HG03060 (cell line): ENCODE measurements at regions not wholly inside any gene's neighbourhood (a gene's known extent, or its start where the extent isn't known, plus 50 kb on each side); places are given as distances from the start of the nearest gene placed in this dataset.

Source experiments
- ATAC-seq: cut with Tn5 transposase; IDR thresholded peaks from one replicate; pipeline ENCODE4 v1.9.1; 2021; ENCODE audit warnings: low read depth, moderate number of reproducible peaks; ENCODE audit not compliant: unreplicated experiment

DNA sequence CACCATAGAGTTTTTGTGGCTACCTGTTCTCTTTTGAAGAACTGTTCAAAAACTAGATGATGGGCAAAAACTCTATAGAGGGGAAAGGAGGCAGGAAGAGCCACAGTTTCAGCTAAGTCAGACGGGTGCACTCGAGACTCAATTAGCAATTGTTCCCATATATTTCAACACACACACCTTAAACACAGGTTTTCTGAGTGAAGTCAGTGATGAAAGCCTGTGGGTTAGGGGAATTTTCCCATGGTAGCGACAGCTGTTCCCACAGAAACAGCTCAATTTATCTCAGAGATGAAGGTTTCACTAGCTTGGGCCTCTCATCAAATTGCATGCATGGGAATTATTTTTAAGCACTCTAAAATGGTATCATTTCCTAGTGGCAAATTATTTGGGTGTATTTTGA lies 143.4 kb downstream of the ZIC5 start:
- ATAC-seq, result no peak

DNA sequence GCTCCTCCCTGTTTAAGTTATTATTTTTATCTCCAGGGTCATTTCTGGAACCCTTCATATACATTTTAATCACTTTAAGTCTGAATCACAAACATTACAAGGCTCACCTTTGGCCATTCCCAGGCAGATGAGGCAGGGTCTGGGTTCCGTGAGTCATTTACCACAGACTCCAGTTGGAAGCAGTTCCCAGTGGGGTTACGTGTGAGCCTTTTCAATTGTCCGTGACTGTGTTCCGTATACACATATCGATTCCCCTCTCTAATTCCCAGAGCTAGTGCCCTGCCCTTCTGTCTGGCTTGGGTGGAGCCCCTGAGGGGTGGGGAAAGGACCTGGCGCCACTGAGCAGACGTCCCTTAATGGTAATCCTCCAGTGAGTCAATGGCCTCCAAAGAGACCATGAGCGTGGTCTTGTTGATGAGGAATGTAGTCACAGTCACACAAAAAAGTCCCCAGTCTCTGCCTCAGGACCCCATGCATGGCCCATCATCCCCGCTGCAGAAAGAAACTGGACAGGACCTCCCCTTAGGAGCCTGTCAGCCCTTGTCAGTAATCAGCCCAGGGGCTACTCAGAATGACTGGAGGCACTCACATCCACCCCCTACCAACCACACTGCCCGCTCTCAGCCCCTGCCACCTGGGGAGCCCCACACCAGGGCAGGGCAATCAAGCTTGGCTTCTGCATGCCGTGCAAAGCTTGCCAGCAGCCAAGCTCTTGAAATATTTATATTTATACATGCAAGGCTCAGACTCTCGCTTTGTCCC lies 144.4 kb downstream of the ZIC5 start:
- ATAC-seq, result no peak

DNA sequence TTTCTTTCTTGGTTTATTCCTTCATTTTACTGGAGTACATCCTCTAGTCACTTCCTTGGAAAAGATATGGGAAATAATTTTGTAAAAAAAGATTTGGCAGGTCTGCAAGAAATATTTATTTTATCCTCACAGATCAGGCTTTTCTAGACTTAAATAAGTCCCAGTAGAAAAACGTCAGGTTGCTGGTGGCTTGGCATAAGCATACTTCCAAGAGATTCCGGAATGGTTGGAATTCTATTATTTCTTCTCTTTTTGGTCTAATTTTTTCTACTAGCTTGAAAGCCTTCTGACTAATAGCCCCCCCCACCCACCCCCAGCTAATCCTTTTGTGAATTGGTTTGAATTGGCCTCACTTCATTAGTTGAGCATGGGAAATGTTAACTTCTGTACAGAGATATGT lies 147.6 kb downstream of the ZIC5 start:
- ATAC-seq, result no peak

DNA sequence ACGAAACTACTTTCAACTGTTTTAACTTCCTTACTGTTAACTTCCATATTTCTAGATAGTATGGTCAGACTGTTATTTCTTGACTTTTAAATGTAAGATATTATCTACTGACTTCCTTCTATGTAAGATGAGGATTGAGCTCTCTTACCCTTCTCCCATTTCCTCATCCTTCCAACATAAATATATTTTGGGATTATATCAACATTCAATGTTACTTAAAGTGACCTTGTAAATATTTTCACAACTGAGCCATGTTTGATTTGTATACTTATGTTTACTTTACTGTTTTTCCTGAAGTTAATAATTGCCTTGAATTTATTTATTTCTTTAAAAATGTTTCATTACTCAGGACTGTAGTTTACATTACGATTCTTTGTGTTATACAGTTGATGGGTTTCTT lies 148.7 kb downstream of the ZIC5 start:
- ATAC-seq, result no peak

DNA sequence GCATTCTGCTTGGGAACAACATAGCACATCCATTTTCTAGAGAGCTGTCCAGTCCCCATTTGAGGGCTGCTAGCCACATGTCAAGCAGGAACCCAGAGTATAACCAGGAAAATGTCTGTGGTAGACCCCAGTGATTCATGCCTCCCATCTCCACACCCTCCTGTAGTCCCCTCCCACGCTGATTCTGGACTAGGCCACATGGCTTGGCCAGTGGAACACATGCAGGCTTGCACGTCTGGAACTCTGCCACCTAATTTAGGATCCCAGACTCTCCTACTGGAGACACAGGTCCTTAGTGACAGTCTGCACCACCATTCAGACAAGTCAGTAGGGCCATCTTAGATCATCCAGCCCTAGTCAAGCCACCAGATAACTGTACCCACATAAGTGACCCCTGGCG lies 149.8 kb downstream of the ZIC5 start:
- no peak for ATAC-seq

DNA sequence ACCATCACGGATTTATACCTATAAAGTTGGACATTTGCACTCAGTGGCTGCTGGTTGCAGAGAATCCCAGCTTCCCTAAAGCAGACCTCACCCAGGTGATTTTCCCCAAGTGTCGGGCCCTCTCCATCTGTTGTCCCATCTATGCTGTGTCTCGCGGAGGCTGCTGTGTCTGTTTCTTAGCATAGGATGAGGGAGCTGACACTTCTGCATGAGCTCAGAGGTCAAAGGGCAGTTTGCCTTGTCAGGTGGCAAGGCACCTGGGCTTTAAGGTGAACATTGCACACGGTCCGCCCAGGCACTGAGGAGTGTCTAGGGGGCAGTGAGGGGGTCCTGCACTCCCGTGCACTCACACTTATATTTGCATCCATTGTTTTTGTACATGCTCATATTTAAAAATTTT lies 151.6 kb downstream of the ZIC5 start:
- no peak for ATAC-seq

DNA sequence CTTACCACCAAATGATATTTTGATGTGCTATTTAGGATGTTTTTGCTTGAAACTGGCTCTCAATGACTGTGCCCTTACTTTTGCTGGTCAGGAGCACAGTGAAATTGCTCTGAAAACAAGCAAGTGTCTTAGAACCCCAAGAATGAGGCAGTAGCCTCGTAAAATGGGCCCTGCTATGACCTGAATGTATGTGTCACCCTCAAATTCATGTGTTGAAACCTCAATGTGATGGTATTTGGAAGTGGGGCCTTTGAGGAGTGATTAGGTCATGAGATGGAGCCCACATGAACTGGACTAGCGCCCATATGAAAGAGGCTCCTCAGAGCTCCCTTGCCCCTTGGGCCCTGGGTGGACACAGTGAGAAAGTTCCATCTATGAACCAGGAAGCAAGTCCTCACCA lies 155.2 kb downstream of the ZIC5 start:
- ATAC-seq, result no peak

DNA sequence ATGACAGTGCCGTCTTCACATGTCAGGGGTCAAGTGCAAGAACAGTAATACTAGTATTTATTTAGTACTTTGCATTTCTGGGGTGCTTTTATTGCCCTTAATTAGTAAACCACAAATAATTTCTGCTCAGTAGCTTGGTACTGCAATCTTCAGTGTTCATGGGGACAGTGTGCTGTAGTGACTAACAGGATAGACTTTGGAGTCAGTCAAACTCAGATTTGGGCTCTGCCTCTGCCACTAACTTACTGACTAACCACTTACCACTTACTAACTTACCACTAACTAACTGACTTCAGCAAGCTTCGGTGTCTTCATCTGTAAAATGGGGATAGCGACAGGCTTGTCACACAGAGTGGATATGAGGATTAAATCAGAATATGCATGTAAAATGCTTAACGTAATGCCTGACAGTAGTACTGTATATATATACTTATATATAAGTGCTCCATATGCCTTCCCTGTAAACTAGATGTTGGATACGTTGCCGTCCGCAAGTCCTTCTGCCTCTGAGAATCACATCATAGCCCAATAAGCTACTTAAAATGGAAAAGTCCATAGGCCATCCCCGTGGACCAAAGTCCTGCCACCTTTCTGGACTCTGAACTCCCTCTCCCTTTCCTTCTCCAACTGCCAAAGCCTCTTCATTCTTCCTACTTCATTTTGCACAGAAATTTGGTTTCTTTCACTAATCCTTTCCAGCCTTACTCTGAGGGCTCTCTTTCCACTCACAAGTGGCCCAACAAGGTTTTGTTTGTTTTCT lies 158.1 kb downstream of the ZIC5 start:
- ATAC-seq, result no peak

DNA sequence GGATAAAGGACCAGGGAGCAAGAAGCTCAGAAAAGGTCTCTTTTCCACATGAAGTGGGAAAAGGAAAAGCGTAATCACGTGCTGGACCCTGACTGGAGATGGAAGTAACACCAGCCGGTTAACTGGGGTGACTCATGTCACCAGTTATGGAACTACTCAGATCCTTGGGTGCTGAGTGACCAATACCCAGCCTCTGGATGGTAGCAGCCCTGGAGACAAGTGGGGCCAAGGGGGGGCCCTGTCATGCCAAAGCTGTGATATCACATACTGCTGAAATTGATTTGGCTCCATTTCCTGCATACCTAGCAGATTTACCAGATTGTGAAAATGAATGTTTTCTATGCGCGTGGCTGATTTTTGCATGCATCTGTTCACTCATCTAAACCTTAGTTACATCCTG lies 158.9 kb downstream of the ZIC5 start:
- no peak for ATAC-seq

DNA sequence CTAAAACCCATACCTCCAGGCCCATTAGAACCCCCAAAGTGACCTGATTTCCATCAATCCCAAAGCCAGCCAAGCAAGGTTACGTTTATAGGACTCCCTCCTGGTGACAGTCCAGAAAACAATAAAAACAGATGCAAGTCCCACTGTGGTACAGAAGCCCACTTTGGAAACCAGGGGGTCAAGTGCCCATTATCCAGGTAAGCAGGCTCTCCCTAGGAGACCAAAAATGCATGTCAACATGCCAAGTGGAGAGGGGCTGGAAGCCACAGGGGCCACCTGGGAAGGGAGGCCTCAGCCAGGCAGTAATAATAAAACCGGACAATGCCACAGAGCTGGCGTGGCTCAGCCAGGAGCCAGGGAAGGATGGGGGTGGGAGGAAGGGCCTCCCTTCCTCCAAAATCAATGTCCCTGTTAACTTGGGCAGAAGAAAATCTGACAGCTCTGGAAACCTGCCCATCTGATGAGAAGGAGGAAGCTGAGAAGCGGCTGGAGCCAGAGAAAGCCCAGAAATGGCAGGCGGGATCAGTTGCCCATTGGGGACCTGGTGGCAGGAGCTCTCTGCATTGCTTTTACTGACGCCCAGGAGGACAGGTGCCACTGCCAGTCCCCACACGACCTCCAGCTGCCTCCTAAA lies 160.4 kb downstream of the ZIC5 start:
- ATAC-seq, result no peak

DNA sequence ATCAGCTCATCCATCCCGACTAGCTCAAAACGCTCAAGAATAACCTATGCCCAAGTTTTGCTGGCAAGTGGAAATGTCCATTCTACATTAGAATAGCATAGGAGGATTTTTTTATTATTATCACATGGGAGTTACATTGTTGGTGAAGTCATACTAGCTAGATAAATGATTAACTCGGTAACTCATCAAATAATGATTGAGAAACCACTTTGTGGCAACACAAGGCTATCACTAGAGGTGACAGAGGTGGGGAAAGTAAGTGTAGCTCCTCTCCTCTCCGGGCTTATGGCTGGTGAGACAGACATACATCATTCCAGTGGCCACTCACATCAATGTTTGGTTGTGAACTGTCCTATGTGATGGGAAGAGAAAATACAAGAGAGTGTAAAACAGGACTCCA lies 161.6 kb downstream of the ZIC5 start:
- no peak for ATAC-seq

DNA sequence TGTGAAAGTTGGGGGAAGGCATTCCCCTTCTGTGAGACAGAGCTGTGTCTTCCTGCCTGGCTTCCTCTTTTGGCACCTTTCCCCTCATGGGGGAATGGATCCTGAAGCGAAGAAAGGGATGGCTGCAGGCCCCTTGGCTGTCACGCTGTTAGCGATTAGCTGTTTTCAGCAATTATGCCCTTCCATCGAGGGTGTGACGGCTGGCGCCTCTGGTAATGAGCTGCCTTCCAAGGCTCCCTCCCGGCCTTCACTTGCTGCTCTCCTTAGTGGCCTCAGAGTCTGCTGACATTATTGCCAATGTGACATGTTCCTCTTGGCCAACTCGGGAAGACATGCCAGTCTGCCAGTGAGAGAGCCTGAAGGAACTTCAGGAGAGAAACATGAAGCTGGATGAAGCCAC lies 162.1 kb downstream of the ZIC5 start:
- ATAC-seq, result no peak

DNA sequence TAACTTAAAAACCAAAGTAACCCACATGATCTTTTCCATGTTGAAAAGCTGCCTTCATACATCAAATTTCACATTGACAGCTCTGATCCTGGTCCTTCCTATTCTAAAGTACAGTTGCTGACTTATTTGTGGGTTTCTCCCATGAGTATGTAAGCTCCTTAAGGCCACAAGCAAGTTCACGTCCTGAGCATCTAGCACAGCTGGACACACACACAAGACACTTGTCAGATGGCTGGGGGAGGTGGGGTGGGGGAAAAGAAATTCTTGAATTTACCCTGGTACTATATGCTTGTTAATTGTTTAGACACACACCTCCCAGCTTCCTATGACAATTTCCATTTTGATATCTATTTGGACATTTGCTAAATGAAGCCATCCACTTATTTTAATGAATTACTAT lies 162.8 kb downstream of the ZIC5 start:
- no peak for ATAC-seq

DNA sequence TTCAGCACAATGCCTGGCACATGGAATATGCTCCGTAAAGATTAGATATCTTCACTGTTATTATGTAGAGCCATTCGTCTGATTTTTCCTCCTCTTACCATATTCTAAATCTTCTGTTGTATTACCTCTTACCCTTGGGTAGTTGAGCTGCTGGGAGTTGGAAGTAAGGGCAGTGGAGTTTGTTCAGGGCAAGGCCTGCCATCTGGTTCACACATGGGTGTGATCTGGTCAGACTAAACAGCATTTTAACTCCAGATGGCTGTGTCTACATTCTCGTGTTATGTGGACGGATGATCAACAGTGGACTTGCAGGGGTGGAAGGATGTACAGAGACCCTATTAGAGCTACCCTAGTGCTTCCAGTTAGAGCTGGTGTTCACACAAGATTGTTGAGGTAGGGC lies 164.9 kb downstream of the ZIC5 start:
- no peak for ATAC-seq

DNA sequence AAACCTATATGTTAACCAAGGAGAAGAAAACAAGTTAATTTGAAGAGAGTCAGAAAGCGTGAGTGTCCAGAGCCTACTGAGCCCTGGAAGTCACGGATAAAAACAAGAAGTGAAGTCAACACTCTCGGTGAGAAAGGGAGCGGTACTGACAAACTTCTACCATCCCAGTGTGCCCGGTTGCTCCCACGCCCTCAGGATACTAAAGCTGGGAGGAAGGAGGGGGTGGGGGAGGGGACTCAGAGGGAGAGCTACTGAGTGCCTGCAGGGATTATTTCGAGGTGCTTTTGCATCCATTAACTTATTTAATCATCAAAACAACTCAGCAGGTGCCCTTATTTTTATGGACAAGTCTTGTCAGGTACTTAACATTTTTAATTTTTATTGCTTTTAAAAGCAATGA lies 166.2 kb downstream of the ZIC5 start:
- no peak for ATAC-seq

DNA sequence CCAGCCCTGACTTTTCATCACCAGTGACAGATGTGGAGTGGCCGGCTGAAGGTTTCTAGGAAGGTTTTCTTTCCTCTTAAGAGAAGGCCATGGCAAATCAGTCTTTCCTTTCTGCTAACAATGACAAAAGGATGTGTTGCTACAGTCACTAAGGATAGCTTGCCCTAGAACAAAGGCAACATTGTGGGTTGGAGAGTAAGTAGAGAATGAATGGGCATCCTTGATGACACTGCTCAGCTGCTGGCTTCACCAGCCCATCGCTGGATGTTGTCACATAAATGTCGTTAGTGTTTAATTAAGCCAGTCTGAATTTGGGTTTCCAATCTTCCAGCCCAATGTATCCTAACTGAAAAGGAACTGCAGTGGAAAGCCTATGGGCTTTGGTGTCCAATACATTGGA lies 168.4 kb downstream of the ZIC5 start:
- no peak for ATAC-seq

DNA sequence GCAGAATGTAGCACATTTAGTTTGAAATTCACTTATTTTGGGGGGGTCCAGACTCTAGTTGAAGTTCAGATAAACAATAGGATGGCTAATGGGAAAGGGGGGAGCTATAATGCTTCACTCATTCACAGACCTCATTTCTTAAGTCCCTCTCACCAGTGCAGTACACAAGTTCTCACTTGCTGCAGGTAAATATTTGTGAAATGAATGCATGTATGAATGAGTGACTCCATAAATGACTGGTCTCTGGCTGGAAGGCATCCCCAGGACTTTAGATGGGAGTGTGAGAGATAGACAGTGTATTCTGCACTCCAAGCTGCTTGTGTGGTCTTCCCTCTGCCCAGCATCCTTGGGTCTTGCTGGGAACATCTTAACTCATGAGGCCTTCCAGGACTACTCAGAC lies 169.2 kb downstream of the ZIC5 start:
- no peak for ATAC-seq

DNA sequence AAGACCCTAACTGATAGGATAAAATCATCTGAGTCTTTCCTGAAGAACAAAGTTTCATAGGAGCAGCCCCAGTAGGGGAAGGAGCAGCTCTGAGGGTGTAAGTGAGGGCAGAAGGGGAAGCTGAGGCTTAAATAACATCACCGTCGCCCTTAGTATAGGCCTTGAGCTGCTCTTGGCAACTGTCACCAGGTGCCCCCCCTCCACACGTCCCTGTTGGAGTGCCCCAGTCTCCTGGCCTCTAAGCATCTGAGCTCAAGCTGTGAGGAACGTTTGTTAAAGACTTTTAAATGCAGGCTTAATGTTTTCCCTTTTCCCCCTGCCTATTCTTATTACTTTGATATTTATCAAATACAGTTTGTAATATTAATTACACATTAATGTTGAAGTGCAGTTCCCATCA lies 170.6 kb downstream of the ZIC5 start:
- ATAC-seq, result no peak

DNA sequence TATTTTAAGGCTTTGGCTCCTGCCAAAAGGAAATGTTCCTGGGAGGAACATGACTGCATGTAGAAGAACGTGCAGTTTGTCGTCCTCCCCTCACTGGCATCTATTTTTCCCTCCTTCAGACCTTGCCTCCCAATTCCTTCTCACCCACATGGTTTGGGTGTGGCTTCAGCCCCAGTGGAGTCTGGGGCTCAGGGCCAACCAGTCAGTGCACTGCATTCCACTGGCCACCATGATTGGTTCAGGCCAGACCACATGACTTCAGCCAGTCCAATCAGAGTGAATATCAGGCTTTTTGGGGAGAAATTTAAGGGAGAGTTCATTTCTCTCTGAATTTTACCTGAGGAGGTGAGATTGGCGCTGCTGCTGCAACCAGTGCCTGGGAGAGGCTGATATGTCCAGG lies 171.6 kb downstream of the ZIC5 start:
- ATAC-seq, result no peak

DNA sequence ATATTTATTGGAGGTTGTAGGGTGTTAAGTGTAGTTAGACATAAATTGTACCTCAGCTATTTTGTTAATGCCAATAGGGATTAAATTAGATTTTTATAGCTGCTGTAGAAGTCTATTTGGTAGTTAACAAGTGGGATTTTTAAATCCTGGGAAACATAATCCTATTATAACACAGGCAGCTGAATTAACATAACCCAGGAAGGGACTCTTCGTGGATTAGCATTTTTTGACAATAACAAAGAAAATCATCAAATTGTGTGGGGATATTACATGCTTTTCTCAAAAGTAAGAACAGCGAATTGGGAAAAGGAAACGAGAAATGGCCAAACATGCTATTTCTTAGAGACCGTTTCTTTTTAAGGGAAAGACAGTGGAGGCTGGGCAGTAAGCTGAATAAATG lies 172.8 kb downstream of the ZIC5 start:
- no peak for ATAC-seq

DNA sequence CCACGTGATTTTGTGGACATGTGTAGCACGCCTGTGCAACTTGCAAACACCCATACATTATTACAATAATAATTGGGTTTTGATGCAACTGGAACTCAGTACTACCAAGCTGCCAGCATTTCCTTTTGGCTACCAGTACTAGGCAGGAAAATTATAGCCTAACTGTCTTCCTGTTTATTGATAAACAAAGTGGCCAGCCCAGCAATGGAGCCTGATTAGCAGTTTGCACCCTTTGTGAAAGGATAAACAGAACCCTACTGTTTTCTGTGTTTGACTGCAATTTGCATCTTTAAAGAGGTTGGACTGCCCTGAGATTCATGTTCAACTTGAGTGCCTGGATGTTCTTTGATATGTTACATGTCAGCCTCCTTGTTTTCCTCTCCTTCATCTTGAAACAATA lies 173.9 kb downstream of the ZIC5 start:
- ATAC-seq, result no peak
